ENCODE measurements at regions not wholly inside any gene's neighbourhood (a gene's known extent, or its start where the extent isn't known, plus 50 kb on each side); places are given as distances from the start of the nearest gene placed in this dataset.
"Not testable (repeated sequence)": the region's sequence is repeated elsewhere in the genome, so short reads cannot be mapped to it uniquely, and the experiment has no call there.

- no peak overlapping the region for H3K27ac ChIP-seq
- H3K4me2 ChIP-seq, result no peak overlapping the region
- no peaks in the 10 kb centered on the region for H3K27me3 ChIP-seq (ENCODE audit: insufficient read depth, low read depth)
- no peaks in the 10 kb centered on the region for H3K4me1 ChIP-seq (ENCODE audit: low read depth, poor library complexity, severe bottlenecking)
- H2AFZ ChIP-seq (ENCODE audit: low read depth), result no peak overlapping the region
- no peak overlapping the region for H3K4me3 ChIP-seq (IDR thresholded peaks at IDR 0.05; ENCODE audit: insufficient read depth, low read depth, low read length)
- no peaks in the 10 kb centered on the region for H3K79me2 ChIP-seq (ENCODE audit: insufficient read depth, low read depth)
- H3K9ac ChIP-seq, result no peak overlapping the region
- TF ChIP-seq, protein P1, sequence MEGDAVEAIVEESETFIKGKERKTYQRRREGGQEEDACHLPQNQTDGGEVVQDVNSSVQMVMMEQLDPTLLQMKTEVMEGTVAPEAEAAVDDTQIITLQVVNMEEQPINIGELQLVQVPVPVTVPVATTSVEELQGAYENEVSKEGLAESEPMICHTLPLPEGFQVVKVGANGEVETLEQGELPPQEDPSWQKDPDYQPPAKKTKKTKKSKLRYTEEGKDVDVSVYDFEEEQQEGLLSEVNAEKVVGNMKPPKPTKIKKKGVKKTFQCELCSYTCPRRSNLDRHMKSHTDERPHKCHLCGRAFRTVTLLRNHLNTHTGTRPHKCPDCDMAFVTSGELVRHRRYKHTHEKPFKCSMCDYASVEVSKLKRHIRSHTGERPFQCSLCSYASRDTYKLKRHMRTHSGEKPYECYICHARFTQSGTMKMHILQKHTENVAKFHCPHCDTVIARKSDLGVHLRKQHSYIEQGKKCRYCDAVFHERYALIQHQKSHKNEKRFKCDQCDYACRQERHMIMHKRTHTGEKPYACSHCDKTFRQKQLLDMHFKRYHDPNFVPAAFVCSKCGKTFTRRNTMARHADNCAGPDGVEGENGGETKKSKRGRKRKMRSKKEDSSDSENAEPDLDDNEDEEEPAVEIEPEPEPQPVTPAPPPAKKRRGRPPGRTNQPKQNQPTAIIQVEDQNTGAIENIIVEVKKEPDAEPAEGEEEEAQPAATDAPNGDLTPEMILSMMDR (conservative IDR thresholded peaks at IDR 0.05; ENCODE audit: low read depth, low read length), result no peak
- no peaks in the 10 kb centered on the region for H3K36me3 ChIP-seq (ENCODE audit: insufficient read depth)
- no peaks in the 10 kb centered on the region for H4K20me1 ChIP-seq (ENCODE audit: insufficient read depth)
Observed at GRCh38 chr7:91717681-91718470, 162.6 kb downstream of the MTERF1 start.

- Histone ChIP-seq H3K4me3 (IDR thresholded peaks at IDR 0.05; ENCODE audit: insufficient read depth, low read depth, low read length) (no peak overlapping the region), H3K9ac (no peak overlapping the region), H3K36me3 (ENCODE audit: insufficient read depth) (no peaks in the 10 kb centered on the region), H3K79me2 (ENCODE audit: insufficient read depth, low read depth) (no peaks in the 10 kb centered on the region), H4K20me1 (ENCODE audit: insufficient read depth) (no peaks in the 10 kb centered on the region), H3K27me3 (ENCODE audit: insufficient read depth, low read depth) (no peaks in the 10 kb centered on the region), H3K4me1 (ENCODE audit: low read depth, poor library complexity, severe bottlenecking) (no peaks in the 10 kb centered on the region), H2AFZ (ENCODE audit: low read depth) (no peak overlapping the region), H3K27ac (no peak overlapping the region), H3K4me2 (no peak overlapping the region)
- TF ChIP-seq, protein P1 (conservative IDR thresholded peaks at IDR 0.05; ENCODE audit: low read depth, low read length), result no peak
Observed at GRCh38 chr7:91719008-91719407, 161.5 kb downstream of the MTERF1 start.

- Histone ChIP-seq H3K27ac (no peak overlapping the region), H3K9ac (no peak overlapping the region), H2AFZ (ENCODE audit: low read depth) (no peak overlapping the region), H3K4me2 (no peak overlapping the region), H3K27me3 (ENCODE audit: insufficient read depth, low read depth) (no peaks in the 10 kb centered on the region), H3K79me2 (ENCODE audit: insufficient read depth, low read depth) (no peaks in the 10 kb centered on the region), H4K20me1 (ENCODE audit: insufficient read depth) (no peaks in the 10 kb centered on the region), H3K4me3 (IDR thresholded peaks at IDR 0.05; ENCODE audit: insufficient read depth, low read depth, low read length) (no peak overlapping the region), H3K4me1 (ENCODE audit: low read depth, poor library complexity, severe bottlenecking) (no peaks in the 10 kb centered on the region), H3K36me3 (ENCODE audit: insufficient read depth) (no peaks in the 10 kb centered on the region)
- TF ChIP-seq, protein P1 (conservative IDR thresholded peaks at IDR 0.05; ENCODE audit: low read depth, low read length), result no peak
Observed at GRCh38 chr7:91720260-91720937, 160.1 kb downstream of the MTERF1 start.

DNA sequence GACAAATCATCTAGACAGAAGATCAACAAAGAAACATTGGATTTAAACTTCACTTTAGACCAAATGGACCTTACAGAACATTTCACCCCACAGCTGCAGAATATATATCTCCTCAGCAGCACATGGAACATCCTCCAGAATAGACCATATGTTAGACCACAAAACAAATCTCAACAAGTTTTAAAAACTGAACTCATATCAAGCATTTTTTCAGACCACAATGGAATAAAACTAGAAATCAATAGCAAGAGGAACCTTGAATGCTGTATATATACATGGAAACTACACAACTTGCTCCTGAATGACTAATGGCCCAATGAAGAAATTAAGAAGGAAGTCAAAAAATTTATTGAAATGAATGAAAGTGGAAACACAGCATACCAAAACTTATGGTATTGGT, 157.7 kb downstream of the MTERF1 start:
- H3K4me3 ChIP-seq (IDR thresholded peaks at IDR 0.05; ENCODE audit: insufficient read depth, low read depth, low read length), result no peak overlapping the region
- no peaks in the 10 kb centered on the region for H3K27me3 ChIP-seq (ENCODE audit: insufficient read depth, low read depth)
- no peaks in the 10 kb centered on the region for H3K79me2 ChIP-seq (ENCODE audit: insufficient read depth, low read depth)
- no peaks in the 10 kb centered on the region for H3K36me3 ChIP-seq (ENCODE audit: insufficient read depth)
- no peak overlapping the region for H3K9ac ChIP-seq
- no peaks in the 10 kb centered on the region for H4K20me1 ChIP-seq (ENCODE audit: insufficient read depth)
- no peak overlapping the region for H2AFZ ChIP-seq (ENCODE audit: low read depth)
- H3K4me1 ChIP-seq (ENCODE audit: low read depth, poor library complexity, severe bottlenecking), result no peaks in the 10 kb centered on the region
- H3K4me2 ChIP-seq, result no peak overlapping the region
- TF ChIP-seq, protein P1 (conservative IDR thresholded peaks at IDR 0.05; ENCODE audit: low read depth, low read length), result no peak
- no peak overlapping the region for H3K27ac ChIP-seq

- H3K4me1 ChIP-seq (ENCODE audit: low read depth, poor library complexity, severe bottlenecking); H3K79me2 ChIP-seq (ENCODE audit: insufficient read depth, low read depth); H3K27ac ChIP-seq; H3K4me2 ChIP-seq; H3K27me3 ChIP-seq (ENCODE audit: insufficient read depth, low read depth); H3K9ac ChIP-seq; H2AFZ ChIP-seq (ENCODE audit: low read depth); H3K4me3 ChIP-seq (IDR thresholded peaks at IDR 0.05; ENCODE audit: insufficient read depth, low read depth, low read length); H3K36me3 ChIP-seq (ENCODE audit: insufficient read depth); H4K20me1 ChIP-seq (ENCODE audit: insufficient read depth): not testable (repeated sequence)
Observed at GRCh38 chr7:91729046-91729445, 151.5 kb downstream of the MTERF1 start.

All from KMS-11 (cell line).